Smooth muscle cell (in vitro differentiated cells): ENCODE measurements at regions not wholly inside any gene's neighbourhood (a gene's known extent, or its start where the extent isn't known, plus 50 kb on each side); places are given as distances from the start of the nearest gene placed in this dataset.

Experiments
- DNase-seq: peaks from one replicate; lab custom pipeline; 2025; ENCODE audit not compliant: unreplicated experiment; lab: John Stamatoyannopoulos, UW
- H2AFZ ChIP-seq: fragments of 200-600 bp; sonication (generic); 2 replicates; pipeline ENCODE4 v1.6.0; 2016; ENCODE audit warnings: antibody characterized with exemption, low read depth, mild to moderate bottlenecking
- H3F3A ChIP-seq: fragments of 200-600 bp; sonication (generic); 2 replicates; pipeline ENCODE4 v1.6.0; 2017; ENCODE audit warnings: antibody characterized with exemption, low read depth
- H3K27ac ChIP-seq: fragments of 200-600 bp; sonication (generic); 2 replicates; pipeline ENCODE4 v1.5.1; 2016; ENCODE audit warnings: low read depth, mild to moderate bottlenecking
- H3K27me3 ChIP-seq: fragments of 200-600 bp; sonication (generic); 2 replicates; pipeline ENCODE4 v1.6.1; 2016; ENCODE audit warnings: low read depth, mild to moderate bottlenecking
- H3K36me3 ChIP-seq: fragments of 200-600 bp; sonication (generic); 2 replicates; pipeline ENCODE4 v1.5.1; 2016; ENCODE audit warnings: low read depth
- H3K4me1 ChIP-seq: fragments of 200-600 bp; sonication (generic); 2 replicates; pipeline ENCODE4 v1.5.1; 2016; ENCODE audit warnings: low read depth
- H3K4me2 ChIP-seq: fragments of 200-600 bp; sonication (generic); 2 replicates; pipeline ENCODE4 v1.6.0; 2016; ENCODE audit warnings: mild to moderate bottlenecking
- H3K4me3 ChIP-seq: fragments of 200-600 bp; sonication (generic); 2 replicates; pipeline ENCODE4 v1.5.1; 2016; ENCODE audit warnings: mild to moderate bottlenecking
- H3K79me2 ChIP-seq: fragments of 200-600 bp; sonication (generic); 2 replicates; pipeline ENCODE4 v1.6.0; 2016; ENCODE audit warnings: low read depth, mild to moderate bottlenecking
- H3K9ac ChIP-seq: fragments of 200-600 bp; sonication (generic); 2 replicates; pipeline ENCODE4 v1.6.0; 2016; ENCODE audit warnings: low read depth
- H3K9me3 ChIP-seq: fragments of 200-600 bp; sonication (generic); replicated peaks from 2 replicates; pipeline ENCODE4 v1.5.1; 2016; ENCODE audit warnings: low read depth
- H4K20me1 ChIP-seq: fragments of 200-600 bp; sonication (generic); 2 replicates; pipeline ENCODE4 v1.6.0; 2016; ENCODE audit warnings: low read depth
- whole genome bisulfite sequencing: methylation state at CpG from one replicate; pipeline ENCODE4 v1.1.7; 2016; ENCODE audit warnings: low lambda C conversion rate; 5-methylcytosine and 5-hydroxymethylcytosine counted together
- TF ChIP-seq, protein P1 (sequence below): fragments of 200-600 bp; sonication (generic); IDR thresholded peaks from 2 replicates; pipeline ENCODE4 v1.5.1; 2017; ENCODE audit warnings: borderline replicate concordance, mild to moderate bottlenecking, antibody characterized with exemption; ENCODE audit not compliant: insufficient read depth, poor library complexity, severe bottlenecking

DNA sequence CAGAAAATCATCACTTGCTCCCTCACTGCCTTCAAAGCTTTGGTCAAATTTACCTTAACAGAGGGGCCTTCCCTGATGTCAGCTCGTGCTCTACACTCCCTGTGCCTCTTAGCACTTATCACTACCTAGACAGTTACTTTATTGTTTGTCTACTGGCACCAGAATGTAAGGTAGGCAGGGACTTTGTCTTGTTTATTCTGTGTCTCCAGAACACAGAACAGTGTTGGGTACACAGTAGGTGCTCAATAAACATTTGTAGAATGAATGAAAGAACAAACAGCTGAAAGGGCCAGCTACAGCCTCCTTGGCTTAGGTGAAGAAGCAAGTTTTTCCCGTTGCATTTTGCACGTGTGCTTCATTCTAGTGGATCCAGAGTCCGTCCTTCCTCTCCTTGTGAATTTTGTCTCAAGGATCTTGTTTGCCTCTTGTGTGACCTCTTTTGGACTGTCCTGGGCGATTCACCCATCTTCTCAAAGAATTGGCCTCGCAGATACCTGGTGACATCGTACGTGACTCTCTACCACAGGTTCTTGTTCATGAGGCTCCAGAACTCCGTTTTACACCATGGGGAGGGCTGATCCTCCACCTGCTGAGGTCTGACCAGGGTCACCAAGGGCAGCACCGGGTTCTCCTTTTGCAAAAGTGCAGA is 84.2 kb upstream of the ARMC2 start:
- no peaks in the 10 kb centered on the region for H3K36me3 ChIP-seq
- no peaks in the 10 kb centered on the region for H3K79me2 ChIP-seq
- H3K27me3 ChIP-seq: no peaks in the 10 kb centered on the region
- no peak overlapping the region for H3K4me2 ChIP-seq
- no peak overlapping the region for H3K27ac ChIP-seq
- WGBS: 91% methylated on average over 10 of the region's 10 CpGs
- H4K20me1 ChIP-seq: no peaks in the 10 kb centered on the region
- no peak overlapping the region for H3K4me3 ChIP-seq
- H2AFZ ChIP-seq: no peak overlapping the region
- H3K4me1 ChIP-seq: peaks cover 10% of the 10 kb centered on the region
- TF ChIP-seq, protein P1, sequence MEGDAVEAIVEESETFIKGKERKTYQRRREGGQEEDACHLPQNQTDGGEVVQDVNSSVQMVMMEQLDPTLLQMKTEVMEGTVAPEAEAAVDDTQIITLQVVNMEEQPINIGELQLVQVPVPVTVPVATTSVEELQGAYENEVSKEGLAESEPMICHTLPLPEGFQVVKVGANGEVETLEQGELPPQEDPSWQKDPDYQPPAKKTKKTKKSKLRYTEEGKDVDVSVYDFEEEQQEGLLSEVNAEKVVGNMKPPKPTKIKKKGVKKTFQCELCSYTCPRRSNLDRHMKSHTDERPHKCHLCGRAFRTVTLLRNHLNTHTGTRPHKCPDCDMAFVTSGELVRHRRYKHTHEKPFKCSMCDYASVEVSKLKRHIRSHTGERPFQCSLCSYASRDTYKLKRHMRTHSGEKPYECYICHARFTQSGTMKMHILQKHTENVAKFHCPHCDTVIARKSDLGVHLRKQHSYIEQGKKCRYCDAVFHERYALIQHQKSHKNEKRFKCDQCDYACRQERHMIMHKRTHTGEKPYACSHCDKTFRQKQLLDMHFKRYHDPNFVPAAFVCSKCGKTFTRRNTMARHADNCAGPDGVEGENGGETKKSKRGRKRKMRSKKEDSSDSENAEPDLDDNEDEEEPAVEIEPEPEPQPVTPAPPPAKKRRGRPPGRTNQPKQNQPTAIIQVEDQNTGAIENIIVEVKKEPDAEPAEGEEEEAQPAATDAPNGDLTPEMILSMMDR: no peak
- no peak for DNase-seq
- H3K9ac ChIP-seq: no peak overlapping the region
- peaks cover 6% of the 10 kb centered on the region for H3F3A ChIP-seq
- H3K9me3 ChIP-seq: no peaks in the 10 kb centered on the region

DNA sequence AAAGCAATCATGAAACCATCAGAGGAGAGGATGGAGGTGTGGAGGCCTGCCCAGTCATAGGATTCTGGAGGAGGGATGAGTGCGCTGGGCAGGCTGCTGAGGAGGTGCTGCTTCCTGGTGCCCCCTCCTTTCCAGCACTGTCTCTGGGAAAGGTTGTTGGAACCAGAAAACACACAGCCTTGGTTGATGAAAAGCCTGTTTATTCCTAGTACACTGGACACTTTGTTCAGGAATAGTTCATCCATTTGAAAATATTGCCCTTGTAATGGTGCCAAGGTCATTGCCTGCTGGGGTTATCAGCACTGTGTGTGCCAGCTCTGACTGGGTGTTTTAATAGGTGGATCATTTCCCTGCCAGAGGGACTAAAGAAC is 83.7 kb upstream of the ARMC2 start:
- no peaks in the 10 kb centered on the region for H3K27me3 ChIP-seq
- peaks cover 5% of the 10 kb centered on the region for H3F3A ChIP-seq
- H3K4me2 ChIP-seq: no peak overlapping the region
- H4K20me1 ChIP-seq: no peaks in the 10 kb centered on the region
- H3K4me3 ChIP-seq: no peak overlapping the region
- H3K27ac ChIP-seq: no peak overlapping the region
- H3K36me3 ChIP-seq: no peaks in the 10 kb centered on the region
- WGBS: 92% methylated on average over 1 of the region's 1 CpG
- peaks cover 10% of the 10 kb centered on the region for H3K4me1 ChIP-seq
- H3K9me3 ChIP-seq: no peaks in the 10 kb centered on the region
- no peaks in the 10 kb centered on the region for H3K79me2 ChIP-seq
- TF ChIP-seq, protein P1: no peak
- H2AFZ ChIP-seq: no peak overlapping the region
- H3K9ac ChIP-seq: no peak overlapping the region
- DNase-seq: no peak

DNA sequence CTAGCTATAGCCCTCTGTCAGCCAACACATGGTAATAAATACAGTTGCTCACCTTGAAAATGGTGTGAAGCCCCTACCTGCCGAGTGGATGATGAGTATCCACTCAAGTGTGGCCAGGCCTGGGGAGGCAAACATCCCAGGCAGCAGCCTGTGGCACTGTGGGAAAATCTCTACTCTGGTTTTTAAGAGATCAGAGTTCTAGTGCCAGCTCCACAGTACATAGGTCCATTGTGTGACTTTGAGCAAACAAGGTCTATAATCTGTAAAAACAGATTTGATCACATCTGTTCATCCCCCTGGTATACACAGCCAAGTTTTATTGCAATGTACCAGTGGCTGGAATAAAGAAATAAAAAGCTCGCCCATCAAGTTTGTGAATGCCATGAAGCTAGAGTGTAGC is 82.7 kb upstream of the ARMC2 start:
- Histone ChIP-seq H3K27me3 (no peaks in the 10 kb centered on the region), H3K9me3 (no peaks in the 10 kb centered on the region), H3K4me2 (no peak overlapping the region), H2AFZ (no peak overlapping the region), H3K9ac (no peak overlapping the region), H3K36me3 (no peaks in the 10 kb centered on the region), H3K4me1 (peaks cover 10% of the 10 kb centered on the region), H3F3A (no peaks in the 10 kb centered on the region), H4K20me1 (no peaks in the 10 kb centered on the region), H3K79me2 (no peaks in the 10 kb centered on the region), H3K4me3 (no peak overlapping the region), H3K27ac (no peak overlapping the region)
- WGBS: 91% methylated on average over 2 of the region's 2 CpGs
- no peak for DNase-seq
- TF ChIP-seq, protein P1: no peak

DNA sequence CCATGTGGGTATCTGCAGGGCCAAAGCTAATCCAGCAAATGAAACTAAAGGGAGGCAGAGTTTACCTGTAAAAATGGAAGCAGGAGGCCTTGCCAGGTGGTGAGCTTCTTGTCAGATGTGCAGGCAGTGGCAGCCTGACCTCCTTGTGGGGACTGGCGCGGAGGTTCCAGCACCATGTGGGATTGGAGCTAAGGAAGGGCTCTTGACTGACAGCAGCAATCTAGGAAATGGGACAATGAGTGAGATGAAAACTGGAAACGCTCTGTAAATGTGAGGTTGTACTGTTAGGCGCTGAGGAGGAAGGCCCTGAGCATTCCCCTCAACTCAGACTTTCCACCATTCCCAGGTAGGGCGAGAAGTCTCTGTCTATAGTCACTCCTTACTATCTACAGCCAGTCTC is 81.8 kb upstream of the ARMC2 start:
- no peak overlapping the region for H3K9ac ChIP-seq
- H3K4me3 ChIP-seq: no peak overlapping the region
- 99% methylated on average over 5 of the region's 5 CpGs for WGBS
- no peaks in the 10 kb centered on the region for H3K27me3 ChIP-seq
- H4K20me1 ChIP-seq: no peaks in the 10 kb centered on the region
- H3F3A ChIP-seq: no peaks in the 10 kb centered on the region
- no peak overlapping the region for H3K27ac ChIP-seq
- no peaks in the 10 kb centered on the region for H3K79me2 ChIP-seq
- H2AFZ ChIP-seq: no peak overlapping the region
- no peak overlapping the region for H3K4me2 ChIP-seq
- H3K36me3 ChIP-seq: no peaks in the 10 kb centered on the region
- peaks cover 10% of the 10 kb centered on the region for H3K4me1 ChIP-seq
- no peak for DNase-seq
- TF ChIP-seq, protein P1: no peak
- H3K9me3 ChIP-seq: no peaks in the 10 kb centered on the region
